HEK293T (cell line): ENCODE measurements at regions not wholly inside any gene's neighbourhood (a gene's known extent, or its start where the extent isn't known, plus 50 kb on each side); places are given as distances from the start of the nearest gene placed in this dataset.

Experiments used
- CTCF ChIA-PET: fragments of 350-600 bp; formaldehyde crosslinking; extraction: SDS; loops from one replicate; lab custom pipeline; 2021; ENCODE audit warnings: antibody characterized with exemption, inconsistent platforms; lab: Yijun Ruan, JAX
- POLR2A ChIA-PET: fragments of 350-600 bp; formaldehyde crosslinking; extraction: SDS; loops from one replicate; lab custom pipeline; 2020; ENCODE audit warnings: antibody characterized with exemption, inconsistent platforms; lab: Yijun Ruan, JAX
- DNase-seq: peaks from one replicate; pipeline ENCODE4 v3.0.0; 2012; ENCODE audit warnings: mixed read lengths; ENCODE audit errors: extremely low spot score
- ARNT ChIP-seq: fragments of 450-650 bp; IDR thresholded peaks from 2 replicates; pipeline ENCODE4 v1.6.1; 2017; ENCODE audit warnings: mild to moderate bottlenecking
- BHLHE40 ChIP-seq: fragments of 450-650 bp; IDR thresholded peaks from 2 replicates; pipeline ENCODE4 v1.6.1; 2016; ENCODE audit warnings: mild to moderate bottlenecking, moderate library complexity, borderline replicate concordance
- CTBP1 ChIP-seq: fragments of 450-650 bp; IDR thresholded peaks from 2 replicates; pipeline ENCODE4 v1.6.1; 2016; ENCODE audit warnings: borderline replicate concordance
- ELF4 ChIP-seq: fragments of 450-650 bp; IDR thresholded peaks from 2 replicates; pipeline ENCODE4 v1.6.1; 2017; ENCODE audit warnings: antibody characterized with exemption
- FOXA1 ChIP-seq: fragments of 450-650 bp; IDR thresholded peaks from 2 replicates; pipeline ENCODE4 v1.6.1; 2016; ENCODE audit warnings: mild to moderate bottlenecking
- FOXK2 ChIP-seq: fragments of 450-650 bp; IDR thresholded peaks from 2 replicates; pipeline ENCODE4 v1.6.1; 2016; ENCODE audit warnings: mild to moderate bottlenecking
- FOXM1 ChIP-seq: fragments of 450-650 bp; IDR thresholded peaks from 2 replicates; pipeline ENCODE4 v1.6.1; 2017; ENCODE audit warnings: mild to moderate bottlenecking, borderline replicate concordance
- HDGF ChIP-seq: fragments of 450-650 bp; IDR thresholded peaks from 2 replicates; pipeline ENCODE4 v1.6.1; 2017; ENCODE audit warnings: antibody characterized with exemption, borderline replicate concordance
- L3MBTL2 ChIP-seq: fragments of 450-650 bp; conservative IDR thresholded peaks from 2 replicates; pipeline ENCODE4 v1.6.1; 2016; ENCODE audit warnings: mild to moderate bottlenecking
- LEF1 ChIP-seq: fragments of 450-650 bp; IDR thresholded peaks from 2 replicates; pipeline ENCODE4 v1.6.1; 2017; ENCODE audit warnings: mild to moderate bottlenecking, borderline replicate concordance
- NFRKB ChIP-seq: fragments of 450-650 bp; IDR thresholded peaks from 2 replicates; pipeline ENCODE4 v1.6.1; 2016; ENCODE audit warnings: mild to moderate bottlenecking, moderate library complexity
- SP1 ChIP-seq: fragments of 450-650 bp; IDR thresholded peaks from 2 replicates; pipeline ENCODE4 v1.6.1; 2017
- SUZ12 ChIP-seq: fragments of 450-650 bp; IDR thresholded peaks from 2 replicates; pipeline ENCODE4 v1.6.1; 2016; ENCODE audit warnings: mild to moderate bottlenecking
- TARDBP ChIP-seq: fragments of 450-650 bp; IDR thresholded peaks from 2 replicates; pipeline ENCODE4 v1.6.1; 2016
- ZNF384 ChIP-seq: fragments of 450-650 bp; IDR thresholded peaks from 2 replicates; pipeline ENCODE4 v1.6.1; 2016
- TF ChIP-seq, protein P1 (sequence below): fragments of 450-650 bp; IDR thresholded peaks from 2 replicates; pipeline ENCODE4 v1.6.1; 2016

DNA sequence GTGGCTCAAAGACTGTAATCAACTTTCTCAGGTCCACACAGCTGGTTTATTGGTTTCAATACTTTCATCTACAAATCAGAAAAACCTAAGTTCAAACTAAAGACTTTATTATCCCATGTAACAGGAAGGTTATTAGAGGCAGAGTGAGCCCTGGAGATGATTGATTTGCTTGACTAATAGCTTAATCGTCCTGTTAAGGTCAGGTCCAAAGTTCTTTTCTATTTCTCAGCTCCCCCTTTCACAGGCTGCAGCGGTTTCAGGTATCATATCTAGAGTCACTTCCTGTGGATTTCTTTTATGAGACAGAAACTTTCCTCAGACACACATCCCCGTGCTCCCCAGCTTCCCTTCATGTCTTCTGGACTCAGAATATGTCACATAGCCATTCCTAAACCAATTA, 166.4 kb downstream of the PRELID2 start:
- ChIA-PET CTCF (interaction anchor here (0.5 to 0.6 kb wide), 2 partner anchors 150 to 1174 kb away, joined by 3 to 5 read pairs; no protein-coding TSS in a partner anchor), POLR2A (no interaction called here)
- TF ChIP-seq FOXK2, result no peak
- no peak for TF ChIP-seq SUZ12
- TF ChIP-seq L3MBTL2, result no peak
- no peak for TF ChIP-seq HDGF
- no peak for TF ChIP-seq TARDBP
- TF ChIP-seq FOXA1, result no peak
- no peak for TF ChIP-seq SP1
- TF ChIP-seq, protein P1, sequence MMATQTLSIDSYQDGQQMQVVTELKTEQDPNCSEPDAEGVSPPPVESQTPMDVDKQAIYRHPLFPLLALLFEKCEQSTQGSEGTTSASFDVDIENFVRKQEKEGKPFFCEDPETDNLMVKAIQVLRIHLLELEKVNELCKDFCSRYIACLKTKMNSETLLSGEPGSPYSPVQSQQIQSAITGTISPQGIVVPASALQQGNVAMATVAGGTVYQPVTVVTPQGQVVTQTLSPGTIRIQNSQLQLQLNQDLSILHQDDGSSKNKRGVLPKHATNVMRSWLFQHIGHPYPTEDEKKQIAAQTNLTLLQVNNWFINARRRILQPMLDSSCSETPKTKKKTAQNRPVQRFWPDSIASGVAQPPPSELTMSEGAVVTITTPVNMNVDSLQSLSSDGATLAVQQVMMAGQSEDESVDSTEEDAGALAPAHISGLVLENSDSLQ, result no peak
- no peak for TF ChIP-seq NFRKB
- no peak for TF ChIP-seq ZNF384
- no peak for TF ChIP-seq ELF4
- TF ChIP-seq CTBP1, result no peak
- no peak for TF ChIP-seq LEF1
- TF ChIP-seq ARNT, result no peak
- TF ChIP-seq FOXM1, result no peak
- TF ChIP-seq BHLHE40, result no peak
- DNase-seq, result no peak

DNA sequence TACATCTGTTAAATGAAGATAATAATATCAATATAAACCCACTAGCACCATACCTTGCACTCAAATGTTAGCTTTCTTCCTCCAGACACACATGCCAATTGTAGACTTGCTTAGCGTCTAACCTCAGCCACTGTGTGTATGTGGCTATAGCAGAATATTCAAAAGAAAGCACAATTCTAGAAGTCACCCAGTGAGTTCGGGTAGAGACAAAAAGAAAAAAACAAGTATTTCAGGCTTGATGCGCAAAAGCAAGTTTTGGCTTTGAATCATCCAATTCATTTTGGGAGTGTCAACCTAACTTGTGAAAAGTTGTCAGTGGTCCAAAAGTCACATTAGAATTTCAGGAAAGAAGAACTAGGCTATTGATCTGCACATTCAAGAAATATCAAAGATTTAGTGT, 167.4 kb downstream of the PRELID2 start:
- DNase-seq, result no peak
- TF ChIP-seq NFRKB (no peak), SUZ12 (no peak), FOXA1 (no peak), LEF1 (no peak), FOXK2 (no peak), L3MBTL2 (no peak), HDGF (no peak), BHLHE40 (no peak), ELF4 (no peak), FOXM1 (no peak), ARNT (no peak), CTBP1 (no peak)
- TF ChIP-seq, protein P1, result no peak
- ChIA-PET CTCF (no interaction called here), POLR2A (no interaction called here)

DNA sequence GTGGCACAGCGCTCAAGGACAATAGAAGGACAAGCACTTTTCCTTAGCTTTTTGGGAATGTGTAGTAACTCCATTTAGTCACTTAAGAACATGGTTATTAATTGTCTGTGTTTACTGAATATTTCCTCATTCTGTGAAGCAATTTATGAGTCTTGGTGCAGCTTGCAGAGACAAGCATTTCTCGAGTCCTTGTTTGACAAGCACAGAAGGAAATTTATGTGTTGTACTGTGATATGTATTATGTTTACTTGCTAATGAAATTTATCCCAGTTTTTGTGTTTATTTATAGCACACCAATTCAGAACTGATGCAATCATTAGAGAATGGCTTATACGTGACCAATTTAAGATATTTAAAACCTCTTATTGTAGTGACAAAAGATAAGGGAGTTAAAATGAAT, 168.6 kb downstream of the PRELID2 start:
- DNase-seq, result no peak
- no peak for TF ChIP-seq ELF4
- TF ChIP-seq NFRKB, result no peak
- TF ChIP-seq TARDBP, result no peak
- no peak for TF ChIP-seq BHLHE40
- TF ChIP-seq, protein P1, result no peak
- no peak for TF ChIP-seq L3MBTL2
- TF ChIP-seq CTBP1, result no peak
- TF ChIP-seq FOXK2, result no peak
- no peak for TF ChIP-seq ARNT
- TF ChIP-seq FOXA1, result no peak
- TF ChIP-seq SUZ12, result no peak
- no peak for TF ChIP-seq HDGF
- TF ChIP-seq LEF1, result no peak
- TF ChIP-seq SP1, result no peak
- TF ChIP-seq ZNF384, result no peak
- TF ChIP-seq FOXM1, result no peak
- POLR2A ChIA-PET, result no interaction called here
- CTCF ChIA-PET, result no interaction called here

DNA sequence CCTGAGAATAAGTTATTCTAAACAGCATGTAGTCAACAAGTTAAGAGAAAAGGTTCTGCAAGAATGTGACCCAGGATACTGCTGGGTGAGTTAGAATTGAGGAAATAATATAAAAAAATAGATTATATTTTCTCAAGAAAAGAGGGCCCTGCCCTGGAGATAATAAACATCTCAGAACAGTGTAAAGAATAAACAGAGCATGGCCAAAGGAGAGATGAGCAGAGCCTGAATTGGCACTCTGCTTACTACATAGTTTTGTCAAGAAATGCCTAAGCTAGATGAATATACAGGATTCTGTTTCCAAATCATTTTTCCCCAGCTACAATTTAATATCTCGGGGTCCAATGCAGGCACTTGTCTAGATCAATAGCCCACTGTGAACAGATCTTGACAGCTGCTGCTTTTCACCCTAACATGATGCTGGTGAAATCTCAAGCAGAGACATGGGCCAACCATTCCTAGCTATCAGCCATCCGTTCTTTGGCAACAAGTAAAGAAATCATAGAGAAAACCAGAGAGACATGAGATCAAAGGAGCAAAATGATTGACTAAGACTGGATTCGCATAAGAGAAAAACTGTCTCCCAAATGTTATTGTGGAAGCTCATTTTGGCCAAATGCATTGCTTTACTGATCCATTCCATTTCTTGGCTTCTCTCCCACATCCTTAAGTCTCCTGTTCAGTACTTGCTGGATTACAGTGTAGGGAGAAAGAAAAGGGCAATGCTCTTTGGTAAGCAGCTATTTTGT, 173.2 kb downstream of the PRELID2 start:
- DNase-seq, result no peak
- no peak for TF ChIP-seq HDGF
- no peak for TF ChIP-seq LEF1
- TF ChIP-seq NFRKB, result no peak
- TF ChIP-seq CTBP1, result no peak
- TF ChIP-seq L3MBTL2, result no peak
- CTCF ChIA-PET, result interaction anchor here (1.0 kb wide), 1 partner anchor 164 kb away, joined by 6 read pairs; no protein-coding TSS in a partner anchor
- POLR2A ChIA-PET, result no interaction called here

DNA sequence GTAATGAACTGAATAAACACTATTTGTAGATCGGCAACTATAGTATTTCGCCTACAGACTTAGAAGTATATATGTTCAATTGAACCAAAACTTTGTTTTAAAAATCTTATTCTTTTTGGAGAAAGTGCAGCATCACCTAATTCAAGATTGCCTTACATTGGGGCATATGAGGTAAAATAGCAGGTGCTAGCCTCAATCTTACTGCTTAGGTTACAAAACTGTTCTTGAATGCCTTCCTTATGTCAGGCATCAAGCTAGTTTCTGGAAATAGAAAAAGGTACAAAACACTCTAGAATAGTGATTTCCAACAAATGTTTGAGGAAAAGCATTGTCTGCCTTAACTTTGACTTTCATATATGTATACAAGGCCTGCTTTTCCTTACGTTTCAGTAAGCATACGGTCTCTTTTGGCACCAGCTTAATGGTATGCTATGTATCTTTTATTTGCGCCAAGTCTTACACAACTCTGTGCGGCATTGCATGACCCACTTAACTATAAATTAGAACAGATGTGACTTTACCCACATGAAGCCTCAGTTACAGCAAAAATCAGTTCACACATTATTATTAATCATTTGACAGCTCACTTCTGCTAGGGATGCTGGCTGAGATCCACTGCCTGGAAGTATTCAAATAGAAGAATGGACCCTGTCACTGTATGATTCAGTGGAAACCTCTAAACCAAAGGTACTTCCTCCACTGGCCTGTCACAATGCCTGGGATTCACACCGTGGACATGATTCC, 174.1 kb downstream of the PRELID2 start:
- no peak for DNase-seq
- CTCF ChIA-PET, result interaction anchor here (1.0 kb wide), 1 partner anchor 164 kb away, joined by 6 read pairs; no protein-coding TSS in a partner anchor
- POLR2A ChIA-PET, result no interaction called here
- TF ChIP-seq, protein P1, result no peak
- no peak for TF ChIP-seq ELF4
- TF ChIP-seq HDGF, result no peak
- no peak for TF ChIP-seq L3MBTL2
- no peak for TF ChIP-seq SUZ12
- TF ChIP-seq CTBP1, result no peak
- TF ChIP-seq ARNT, result no peak
- TF ChIP-seq ZNF384, result no peak
- no peak for TF ChIP-seq FOXK2
- TF ChIP-seq LEF1, result no peak
- no peak for TF ChIP-seq SP1
- no peak for TF ChIP-seq FOXM1
- TF ChIP-seq BHLHE40, result no peak
- TF ChIP-seq TARDBP, result no peak
- no peak for TF ChIP-seq FOXA1
- no peak for TF ChIP-seq NFRKB
